HG03571 (cell line): ENCODE measurements at regions not wholly inside any gene's neighbourhood (a gene's known extent, or its start where the extent isn't known, plus 50 kb on each side); places are given as distances from the start of the nearest gene placed in this dataset.

ENCODE experiments used
- ATAC-seq: cut with Tn5 transposase; IDR thresholded peaks from one replicate; pipeline ENCODE4 v1.9.1; 2021; ENCODE audit not compliant: unreplicated experiment

- no peak for ATAC-seq
Measured at GRCh38 chr3:167895684-167896083, 160.2 kb downstream of the SERPINI1 start.

GRCh38 chr3:167895178-167895577 is 159.7 kb downstream of the SERPINI1 start:
- ATAC-seq = no peak

- no peak for ATAC-seq
Measured at GRCh38 chr3:167892205-167892604, 156.7 kb downstream of the SERPINI1 start.

GRCh38 chr3:167887096-167887495 is 151.6 kb downstream of the SERPINI1 start:
- ATAC-seq = no peak

GRCh38 chr3:167886690-167887089 is 151.2 kb downstream of the SERPINI1 start:
- no peak for ATAC-seq

GRCh38 chr3:167885277-167885676 is 149.8 kb downstream of the SERPINI1 start:
- no peak for ATAC-seq

GRCh38 chr3:167884481-167884880 is 149.0 kb downstream of the SERPINI1 start:
- no peak for ATAC-seq

GRCh38 chr3:167883452-167883851 is 147.9 kb downstream of the SERPINI1 start:
- ATAC-seq = no peak

GRCh38 chr3:167882057-167882667 is 146.6 kb downstream of the SERPINI1 start:
- ATAC-seq = peak; percentile 82

- no peak for ATAC-seq
Measured at GRCh38 chr3:167880183-167880582, 144.7 kb downstream of the SERPINI1 start.

GRCh38 chr3:167876620-167877281 is 141.2 kb downstream of the SERPINI1 start:
- ATAC-seq = no peak
